PC-3 (cell line): ENCODE measurements at regions not wholly inside any gene's neighbourhood (a gene's known extent, or its start where the extent isn't known, plus 50 kb on each side); places are given as distances from the start of the nearest gene placed in this dataset.

Experiments used
- EZH2 ChIP-seq: fragments of 300-600 bp; sonication (generic); IDR thresholded peaks from one replicate; pipeline ENCODE4 v1.6.1; 2017; ENCODE audit warnings: antibody characterized with exemption, mild to moderate bottlenecking, low read length; ENCODE audit not compliant: unreplicated experiment
- EZH2phosphoT487 ChIP-seq: fragments of 300-600 bp; sonication (generic); IDR thresholded peaks from 2 replicates; pipeline ENCODE4 v1.6.1; 2018; ENCODE audit warnings: mild to moderate bottlenecking, antibody characterized with exemption, low read length, borderline replicate concordance
- TF ChIP-seq, protein P1 (sequence below): fragments of 300-600 bp; sonication (generic); conservative IDR thresholded peaks from 2 replicates; pipeline ENCODE4 v1.5.1; 2017; ENCODE audit warnings: antibody characterized with exemption, low read depth, mild to moderate bottlenecking, low read length

DNA sequence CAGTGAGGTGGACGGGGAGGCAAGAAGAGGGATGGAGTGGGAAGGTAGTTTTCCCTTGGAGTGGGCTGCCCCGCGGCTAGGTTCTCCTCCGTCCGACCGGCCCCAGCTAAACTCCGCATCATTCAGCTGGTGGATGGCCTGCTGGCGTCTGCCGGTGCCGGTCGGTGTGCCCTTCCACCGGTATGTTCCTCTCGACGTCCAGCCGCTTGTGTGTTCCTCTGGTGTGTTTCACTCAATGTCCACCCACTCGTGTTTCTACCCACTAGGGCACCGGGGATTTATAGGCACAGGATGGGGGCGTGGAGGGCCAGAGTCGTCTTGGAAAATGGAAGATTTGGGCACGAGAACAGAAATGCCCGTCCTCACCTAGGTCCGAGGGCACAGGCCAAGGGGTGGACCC lies 931.7 kb upstream of the B3GALT2 start:
- TF ChIP-seq, protein P1, sequence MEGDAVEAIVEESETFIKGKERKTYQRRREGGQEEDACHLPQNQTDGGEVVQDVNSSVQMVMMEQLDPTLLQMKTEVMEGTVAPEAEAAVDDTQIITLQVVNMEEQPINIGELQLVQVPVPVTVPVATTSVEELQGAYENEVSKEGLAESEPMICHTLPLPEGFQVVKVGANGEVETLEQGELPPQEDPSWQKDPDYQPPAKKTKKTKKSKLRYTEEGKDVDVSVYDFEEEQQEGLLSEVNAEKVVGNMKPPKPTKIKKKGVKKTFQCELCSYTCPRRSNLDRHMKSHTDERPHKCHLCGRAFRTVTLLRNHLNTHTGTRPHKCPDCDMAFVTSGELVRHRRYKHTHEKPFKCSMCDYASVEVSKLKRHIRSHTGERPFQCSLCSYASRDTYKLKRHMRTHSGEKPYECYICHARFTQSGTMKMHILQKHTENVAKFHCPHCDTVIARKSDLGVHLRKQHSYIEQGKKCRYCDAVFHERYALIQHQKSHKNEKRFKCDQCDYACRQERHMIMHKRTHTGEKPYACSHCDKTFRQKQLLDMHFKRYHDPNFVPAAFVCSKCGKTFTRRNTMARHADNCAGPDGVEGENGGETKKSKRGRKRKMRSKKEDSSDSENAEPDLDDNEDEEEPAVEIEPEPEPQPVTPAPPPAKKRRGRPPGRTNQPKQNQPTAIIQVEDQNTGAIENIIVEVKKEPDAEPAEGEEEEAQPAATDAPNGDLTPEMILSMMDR, result no peak
- TF ChIP-seq EZH2 (no peak), EZH2phosphoT487 (no peak)
